Gastrocnemius medialis (tissue), 4 donors: ENCODE measurements at regions not wholly inside any gene's neighbourhood (a gene's known extent, or its start where the extent isn't known, plus 50 kb on each side); places are given as distances from the start of the nearest gene placed in this dataset.

Source experiments
- ATAC-seq, 2 donors: fragments of 150-250 bp; one replicate each; pipeline ENCODE4 v1.9.1; 2016
- DNase-seq, 2 donors: peaks; one replicate each; pipeline ENCODE4 v3.0.0-alpha.2; 2019
- H3K27ac ChIP-seq, 4 donors: fragments of 200-600 bp; sonication (generic); 1 replicate in 1 of 4; 2 replicates in 3 of 4; pipeline ENCODE4 v1.5.1; 2016 to 2018; ENCODE audit warnings: mild to moderate bottlenecking in 2 of 4, moderate library complexity in 1 of 4
- H3K27me3 ChIP-seq, 3 donors: fragments of 200-600 bp; sonication (generic) in 2 of 3; 1 replicate in 1 of 3; 2 replicates in 2 of 3; pipeline versions ENCODE4 v1.5.1 to v1.6.0; 2016 to 2019; ENCODE audit warnings: mild to moderate bottlenecking in 1 of 3, moderate library complexity in 1 of 3
- H3K36me3 ChIP-seq, 2 donors: fragments of 200-600 bp; sonication (generic) in 1 of 2; one replicate each; pipeline ENCODE4 v1.5.1; 2017 to 2018
- H3K4me1 ChIP-seq, 2 donors: fragments of 200-600 bp; sonication (generic) in 1 of 2; one replicate each; pipeline ENCODE4 v1.5.1; 2016 to 2017; ENCODE audit warnings: mild to moderate bottlenecking in 2 of 2
- H3K4me3 ChIP-seq, 4 donors: fragments of 200-600 bp; sonication (generic) in 3 of 4; 1 replicate in 1 of 4; 2 replicates in 3 of 4; pipeline ENCODE4 v1.5.1; 2016 to 2019; ENCODE audit warnings: mild to moderate bottlenecking in 2 of 4
- H3K9me3 ChIP-seq, 3 donors: fragments of 200-600 bp; sonication (generic) in 2 of 3; 1 replicate in 1 of 3; 2 replicates in 2 of 3; pipeline ENCODE4 v1.5.1; 2016 to 2019
- CTCF ChIP-seq, 5 experiments: fragments of 450-650 bp in 3 of 5; fragments of 200-600 bp in 2 of 5; sonication (generic) in 2 of 5; IDR thresholded peaks in 4 of 5; conservative IDR thresholded peaks in 1 of 5; 1 replicate in 4 of 5; 2 replicates in 1 of 5; pipeline ENCODE4 v1.5.1; 2016 to 2019; ENCODE audit warnings: antibody characterized with exemption in 5 of 5, mild to moderate bottlenecking in 3 of 5, moderate library complexity in 3 of 5
- POLR2A ChIP-seq, 2 donors: fragments of 450-650 bp; IDR thresholded peaks; one replicate each; pipeline ENCODE4 v1.6.1; 2017; ENCODE audit warnings: antibody characterized with exemption in 2 of 2, mild to moderate bottlenecking in 2 of 2, moderate library complexity in 2 of 2
- in situ Hi-C, 4 donors: fragments of 200-750 bp; cut with MboI; loops; one replicate each; pipeline versions ENCODE4 v1.15.0 to v1.8.0; 2017; ENCODE audit warnings: low sequenced_read_pairs in 4 of 4
- intact Hi-C: fragments of 100-400 bp; cut with DNase I; formaldehyde crosslinking; loops from one replicate; pipeline ENCODE4 v1.15.1; 2023; ENCODE audit warnings: low total_unique reads

GRCh38 chr7:27398851-27399250 lies 156.2 kb downstream of the EVX1 start:
- ATAC-seq (no peak), DNase-seq (no peak)
- Histone ChIP-seq H3K9me3 (no peaks in the 10 kb centered on the region), H3K27ac (no peak overlapping the region), H3K4me3 (no peak overlapping the region), H3K4me1 (no peaks in the 10 kb centered on the region), H3K36me3 (no peaks in the 10 kb centered on the region), H3K27me3 (no peaks in the 10 kb centered on the region)
- in situ Hi-C loops = no loop called here
- TF ChIP-seq POLR2A (IDR thresholded peaks at IDR 0.05) (no peak), CTCF (IDR thresholded peaks at IDR 0.05 in 4 of 5, conservative IDR thresholded peaks at IDR 0.05 in 1 of 5) (no peak)
- intact Hi-C loops = no loop called here

- Histone ChIP-seq H3K27me3 (no peaks in the 10 kb centered on the region), H3K36me3 (no peaks in the 10 kb centered on the region), H3K9me3 (no peaks in the 10 kb centered on the region), H3K27ac (no peak overlapping the region), H3K4me3 (no peak overlapping the region), H3K4me1 (no peaks in the 10 kb centered on the region)
- ATAC-seq (no peak), DNase-seq (no peak)
- in situ Hi-C loops (no loop called here), intact Hi-C loops (no loop called here)
- TF ChIP-seq POLR2A (IDR thresholded peaks at IDR 0.05) = no peak
- no peak for TF ChIP-seq CTCF (IDR thresholded peaks at IDR 0.05 in 4 of 5, conservative IDR thresholded peaks at IDR 0.05 in 1 of 5)
Measured at GRCh38 chr7:27399791-27400567, 157.4 kb downstream of the EVX1 start.

GRCh38 chr7:27405780-27406179 lies 163.2 kb downstream of the EVX1 start:
- no peaks in the 10 kb centered on the region for H3K4me1 ChIP-seq
- no peak for ATAC-seq

GRCh38 chr7:27409311-27409710 lies 166.7 kb downstream of the EVX1 start:
- H3K27ac ChIP-seq = no peak overlapping the region
- in situ Hi-C loops = no loop called here
- ATAC-seq (no peak), DNase-seq (no peak)
- H3K4me3 ChIP-seq = no peak overlapping the region
- no peaks in the 10 kb centered on the region for H3K36me3 ChIP-seq
- no peaks in the 10 kb centered on the region for H3K4me1 ChIP-seq
- intact Hi-C loops = no loop called here
- no peaks in the 10 kb centered on the region for H3K9me3 ChIP-seq
- no peaks in the 10 kb centered on the region for H3K27me3 ChIP-seq
- TF ChIP-seq POLR2A (IDR thresholded peaks at IDR 0.05) = no peak
- no peak for TF ChIP-seq CTCF (IDR thresholded peaks at IDR 0.05 in 4 of 5, conservative IDR thresholded peaks at IDR 0.05 in 1 of 5)

More at GRCh38 chr7:27405780-27406179, 163.2 kb downstream of the EVX1 start:
- no peaks in the 10 kb centered on the region for H3K36me3 ChIP-seq
- H3K27me3 ChIP-seq = no peaks in the 10 kb centered on the region
- intact Hi-C loops (no loop called here), in situ Hi-C loops (no loop called here)
- TF ChIP-seq CTCF (IDR thresholded peaks at IDR 0.05 in 4 of 5, conservative IDR thresholded peaks at IDR 0.05 in 1 of 5) (no peak), POLR2A (IDR thresholded peaks at IDR 0.05) (no peak)
- H3K27ac ChIP-seq = no peak overlapping the region
- DNase-seq = no peak
- H3K9me3 ChIP-seq = no peaks in the 10 kb centered on the region
- H3K4me3 ChIP-seq = no peak overlapping the region

- Histone ChIP-seq H3K4me1 (no peaks in the 10 kb centered on the region), H3K9me3 (no peaks in the 10 kb centered on the region), H3K4me3 (no peak overlapping the region), H3K27me3 (no peaks in the 10 kb centered on the region), H3K27ac (no peak overlapping the region), H3K36me3 (no peaks in the 10 kb centered on the region)
- ATAC-seq (no peak), DNase-seq (no peak)
- TF ChIP-seq POLR2A (IDR thresholded peaks at IDR 0.05) = no peak
- TF ChIP-seq CTCF (IDR thresholded peaks at IDR 0.05 in 4 of 5, conservative IDR thresholded peaks at IDR 0.05 in 1 of 5) = no peak
- intact Hi-C loops (no loop called here), in situ Hi-C loops (no loop called here)
Measured at GRCh38 chr7:27409776-27410175, 167.2 kb downstream of the EVX1 start.
